Neural progenitor cell (in vitro differentiated cells): ENCODE measurements at regions not wholly inside any gene's neighbourhood (a gene's known extent, or its start where the extent isn't known, plus 50 kb on each side); places are given as distances from the start of the nearest gene placed in this dataset.
"Not testable (repeated sequence)": the region's sequence is repeated elsewhere in the genome, so short reads cannot be mapped to it uniquely, and the experiment has no call there.

Experiments
- CTCF ChIP-seq: fragments of 200-600 bp; sonication (generic); IDR thresholded peaks from 2 replicates; pipeline ENCODE4 v1.5.1; 2017; ENCODE audit warnings: antibody characterized with exemption, mild to moderate bottlenecking
- EZH2 ChIP-seq: fragments of 200-600 bp; sonication (generic); IDR thresholded peaks from 2 replicates; pipeline ENCODE4 v1.6.1; 2017; ENCODE audit warnings: antibody characterized with exemption, mild to moderate bottlenecking, moderate library complexity
- EZH2phosphoT487 ChIP-seq: fragments of 200-600 bp; sonication (generic); IDR thresholded peaks from 2 replicates; pipeline ENCODE4 v1.6.1; 2017; ENCODE audit warnings: antibody characterized with exemption

GRCh38 chr5:162696272-162696671 lies 628.7 kb downstream of the GABRG2 start:
- TF ChIP-seq CTCF, EZH2, EZH2phosphoT487: not testable (repeated sequence)
